C4-2B (cell line): ENCODE measurements at regions not wholly inside any gene's neighbourhood (a gene's known extent, or its start where the extent isn't known, plus 50 kb on each side); places are given as distances from the start of the nearest gene placed in this dataset.

Experiments used
- ZFX ChIP-seq: fragments of 450-650 bp; IDR thresholded peaks from 2 replicates; pipeline ENCODE4 v1.6.1; 2017
- TF ChIP-seq, protein P1 (sequence below): fragments of 450-650 bp; conservative IDR thresholded peaks from 2 replicates; pipeline ENCODE4 v1.5.1; 2017; ENCODE audit warnings: mild to moderate bottlenecking

- TF ChIP-seq, protein P1, sequence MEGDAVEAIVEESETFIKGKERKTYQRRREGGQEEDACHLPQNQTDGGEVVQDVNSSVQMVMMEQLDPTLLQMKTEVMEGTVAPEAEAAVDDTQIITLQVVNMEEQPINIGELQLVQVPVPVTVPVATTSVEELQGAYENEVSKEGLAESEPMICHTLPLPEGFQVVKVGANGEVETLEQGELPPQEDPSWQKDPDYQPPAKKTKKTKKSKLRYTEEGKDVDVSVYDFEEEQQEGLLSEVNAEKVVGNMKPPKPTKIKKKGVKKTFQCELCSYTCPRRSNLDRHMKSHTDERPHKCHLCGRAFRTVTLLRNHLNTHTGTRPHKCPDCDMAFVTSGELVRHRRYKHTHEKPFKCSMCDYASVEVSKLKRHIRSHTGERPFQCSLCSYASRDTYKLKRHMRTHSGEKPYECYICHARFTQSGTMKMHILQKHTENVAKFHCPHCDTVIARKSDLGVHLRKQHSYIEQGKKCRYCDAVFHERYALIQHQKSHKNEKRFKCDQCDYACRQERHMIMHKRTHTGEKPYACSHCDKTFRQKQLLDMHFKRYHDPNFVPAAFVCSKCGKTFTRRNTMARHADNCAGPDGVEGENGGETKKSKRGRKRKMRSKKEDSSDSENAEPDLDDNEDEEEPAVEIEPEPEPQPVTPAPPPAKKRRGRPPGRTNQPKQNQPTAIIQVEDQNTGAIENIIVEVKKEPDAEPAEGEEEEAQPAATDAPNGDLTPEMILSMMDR = no peak
- TF ChIP-seq ZFX = no peak
These were observed 417.0 kb downstream of the EIPR1 start for GRCh38 chr2:2960441-2961133.
